Hepatic stellate cell (primary cell): ENCODE measurements at regions not wholly inside any gene's neighbourhood (a gene's known extent, or its start where the extent isn't known, plus 50 kb on each side); places are given as distances from the start of the nearest gene placed in this dataset.

Experiments used
- DNase-seq: peaks from one replicate; pipeline ENCODE4 v3.0.0; 2011; ENCODE audit warnings: low spot score

DNA sequence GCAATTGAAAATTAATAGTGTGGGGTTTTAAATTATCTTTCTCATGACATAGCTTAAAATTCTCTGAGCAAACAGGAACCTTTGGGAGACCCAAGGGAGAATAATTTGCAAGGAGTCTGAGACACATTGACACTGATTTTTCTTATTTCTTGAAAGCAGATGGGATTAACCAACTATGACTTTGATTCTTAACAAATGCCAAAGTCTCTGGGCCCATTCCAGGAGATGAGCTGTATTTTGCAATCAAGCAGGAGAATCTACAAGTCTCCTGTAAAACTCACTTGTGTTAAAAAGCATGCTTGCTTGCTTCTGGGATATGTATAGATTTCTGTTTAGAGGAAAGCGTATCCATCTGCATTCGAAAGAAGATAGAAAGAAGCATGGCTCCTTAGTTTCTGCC, 71.3 kb upstream of the STT3B start:
- no peak for DNase-seq

DNA sequence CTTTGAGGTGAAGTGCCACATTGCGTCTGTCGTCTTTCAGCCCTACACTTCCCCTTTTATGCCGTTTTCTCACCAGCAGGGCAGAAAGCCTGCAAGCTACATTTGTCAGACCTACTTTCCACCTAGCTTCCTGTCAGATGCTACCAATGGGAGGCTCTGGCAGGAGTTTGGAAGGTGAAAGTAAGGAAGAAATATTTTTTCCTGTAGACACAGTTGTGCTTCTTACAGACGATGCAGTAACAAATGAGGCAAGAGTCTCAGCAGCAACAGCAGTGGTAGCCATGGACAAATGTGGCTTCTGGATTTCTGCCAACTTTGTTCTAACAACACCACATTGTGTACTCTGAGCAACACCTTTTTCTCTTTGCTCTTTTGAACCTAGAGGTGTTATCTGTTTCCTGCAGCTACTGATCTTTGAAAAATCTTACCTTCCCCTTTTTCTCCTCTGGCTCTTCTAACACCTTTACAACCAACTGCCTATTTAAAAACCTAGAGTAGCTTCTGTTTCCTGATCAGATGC, 70.6 kb upstream of the STT3B start:
- DNase-seq, result no peak

DNA sequence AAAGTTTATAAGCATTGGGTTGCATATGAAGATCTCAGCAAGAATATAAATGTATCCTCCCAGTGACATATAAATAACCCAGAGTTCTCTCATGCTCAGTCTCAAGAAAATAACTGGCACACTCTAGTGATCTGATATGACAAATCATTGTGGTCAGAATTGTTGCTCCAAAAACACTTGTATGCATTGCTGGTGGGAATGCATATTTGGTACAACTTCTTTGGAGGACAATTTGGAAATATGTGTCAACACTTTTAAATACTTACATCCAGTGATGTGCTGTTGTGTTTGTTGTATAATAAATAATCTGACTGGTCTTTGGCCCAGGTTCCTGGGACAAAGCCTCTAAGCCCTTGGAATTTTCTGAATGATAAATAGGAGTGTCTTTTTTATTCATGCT, 66.7 kb upstream of the STT3B start:
- no peak for DNase-seq

DNA sequence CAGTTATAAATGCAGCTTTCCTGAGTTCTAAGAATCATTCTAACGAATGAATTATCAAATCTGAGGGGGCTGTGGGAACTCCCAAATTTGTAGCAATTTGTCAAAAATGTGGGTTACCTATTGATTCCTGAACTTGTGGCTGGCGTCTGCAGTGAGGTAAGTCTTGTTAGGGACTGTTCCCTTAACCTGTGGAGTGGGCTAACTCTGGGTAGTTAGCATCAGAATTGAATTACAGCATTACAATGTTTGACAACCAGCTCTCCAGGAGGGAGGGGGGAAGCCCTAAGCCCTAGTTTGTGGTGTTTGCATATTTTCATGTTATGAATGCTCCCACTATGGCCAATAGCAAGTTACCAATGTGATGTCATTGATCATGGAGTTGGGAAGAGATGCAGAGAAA, 65.9 kb upstream of the STT3B start:
- no peak for DNase-seq

DNA sequence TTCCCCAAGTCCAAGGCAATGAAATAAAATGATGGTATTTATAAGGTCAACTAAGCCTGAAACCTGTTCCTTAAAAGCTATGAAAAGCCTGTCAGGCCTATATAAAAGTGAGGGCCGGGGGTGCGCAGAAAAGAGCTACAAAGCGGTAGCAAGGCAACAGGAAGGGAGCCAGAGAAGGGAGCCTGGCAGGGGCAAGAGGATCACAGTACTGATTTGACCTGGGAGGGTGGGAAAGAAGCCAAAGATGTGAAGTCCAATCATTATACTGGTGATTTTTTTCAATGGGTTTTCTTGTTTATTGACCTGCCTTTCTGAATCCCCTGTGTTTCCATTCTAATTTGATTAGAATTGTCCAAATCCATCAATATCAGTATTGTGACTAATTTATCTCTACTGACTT, 64.3 kb upstream of the STT3B start:
- no peak for DNase-seq

DNA sequence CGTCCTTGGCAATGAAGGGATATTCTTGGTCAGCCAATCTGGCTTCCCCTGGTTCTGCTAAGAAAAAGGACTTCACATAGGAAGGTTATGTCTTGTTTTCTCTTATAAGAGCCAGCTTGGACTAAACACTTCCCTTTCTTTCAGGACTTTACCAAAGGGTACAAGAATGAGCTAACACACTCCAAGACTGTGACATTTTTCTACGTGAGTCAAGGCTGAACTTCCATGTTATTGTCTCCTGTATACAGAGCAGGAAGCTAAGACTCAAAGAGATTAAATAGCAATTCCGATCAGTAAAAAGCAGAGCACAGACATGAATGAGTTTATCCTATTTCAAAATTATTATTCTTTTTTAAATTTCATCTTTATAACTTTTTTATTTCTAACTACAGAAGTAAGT, 63.3 kb upstream of the STT3B start:
- no peak for DNase-seq

DNA sequence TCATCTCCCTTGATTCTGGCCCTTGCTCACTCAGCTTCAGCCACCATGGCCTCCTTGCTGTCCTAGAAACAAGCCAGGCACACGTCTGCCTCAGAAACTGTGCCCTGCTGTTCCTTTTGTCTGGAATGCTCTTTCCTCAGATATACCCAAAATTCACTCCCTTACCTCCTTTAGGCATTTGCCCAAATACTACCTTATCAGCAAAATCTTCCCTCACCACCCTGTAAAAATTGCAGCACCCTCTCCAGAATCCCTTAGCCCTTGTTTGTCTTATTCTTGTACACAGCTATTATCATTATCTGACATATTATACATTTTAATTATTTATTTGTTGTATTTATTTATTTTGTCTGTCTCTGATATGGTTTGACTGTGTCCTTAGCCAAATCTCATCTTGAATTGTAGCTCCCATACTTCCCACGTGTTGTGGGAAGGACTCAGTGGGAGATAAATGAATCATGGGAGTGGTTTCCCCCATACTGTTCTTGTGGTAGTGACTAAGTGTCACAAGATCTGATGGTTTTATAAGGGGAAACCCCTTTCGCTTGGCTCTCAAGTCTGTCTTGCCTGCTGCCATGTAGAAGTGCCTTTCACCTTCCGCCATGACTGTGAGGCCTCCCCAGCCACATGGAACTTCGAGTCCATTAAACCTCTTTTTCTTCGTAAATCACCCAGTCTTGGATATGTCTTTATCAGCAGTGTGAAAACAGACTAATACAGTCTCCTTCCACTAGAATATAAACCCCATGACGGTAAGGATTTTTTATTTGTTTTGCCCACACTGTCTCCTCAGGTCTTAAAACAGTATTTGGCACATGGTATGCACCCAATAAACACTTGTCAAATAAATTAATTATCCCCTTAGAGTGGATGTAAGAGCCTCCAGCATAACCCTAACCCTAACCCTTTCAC, 60.0 kb upstream of the STT3B start:
- no peak for DNase-seq

DNA sequence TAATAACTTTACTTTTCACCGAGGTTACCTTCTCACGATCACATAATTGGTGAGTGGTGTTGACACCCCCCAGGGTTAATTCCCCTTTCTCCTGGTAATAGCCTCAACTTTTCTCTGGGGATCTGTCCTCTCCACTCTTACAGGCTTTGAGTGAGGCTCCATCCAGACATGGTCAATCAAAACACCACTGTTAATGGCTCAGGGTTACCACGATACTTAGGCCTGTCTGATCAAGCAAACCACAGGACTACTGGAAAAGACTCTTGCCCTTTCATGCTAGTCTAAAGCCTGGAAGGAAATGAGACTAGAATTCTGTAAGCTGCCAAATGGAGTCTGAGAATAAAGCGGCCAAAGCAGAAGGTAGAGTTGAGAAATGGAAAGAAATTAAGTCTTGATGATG, 56.5 kb upstream of the STT3B start:
- DNase-seq, result no peak

DNA sequence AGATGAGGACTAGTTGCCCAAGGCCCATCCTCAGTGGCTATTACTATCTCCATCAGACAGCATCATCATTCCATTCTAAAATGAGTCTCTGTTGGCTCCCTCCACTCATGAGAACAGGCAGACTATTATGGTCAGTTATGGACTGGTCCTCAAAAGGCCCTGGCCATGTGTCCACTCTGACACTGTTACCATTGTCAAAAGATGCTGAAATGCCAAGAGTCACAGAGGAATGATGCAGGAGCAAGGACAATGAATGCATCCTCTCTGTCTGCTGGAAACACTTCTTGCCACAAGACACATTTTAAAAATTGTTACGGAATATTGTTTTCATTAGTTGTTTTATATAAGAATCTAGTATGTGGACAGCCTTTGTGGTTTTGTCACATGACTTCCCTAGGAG, 53.3 kb upstream of the STT3B start:
- no peak for DNase-seq

DNA sequence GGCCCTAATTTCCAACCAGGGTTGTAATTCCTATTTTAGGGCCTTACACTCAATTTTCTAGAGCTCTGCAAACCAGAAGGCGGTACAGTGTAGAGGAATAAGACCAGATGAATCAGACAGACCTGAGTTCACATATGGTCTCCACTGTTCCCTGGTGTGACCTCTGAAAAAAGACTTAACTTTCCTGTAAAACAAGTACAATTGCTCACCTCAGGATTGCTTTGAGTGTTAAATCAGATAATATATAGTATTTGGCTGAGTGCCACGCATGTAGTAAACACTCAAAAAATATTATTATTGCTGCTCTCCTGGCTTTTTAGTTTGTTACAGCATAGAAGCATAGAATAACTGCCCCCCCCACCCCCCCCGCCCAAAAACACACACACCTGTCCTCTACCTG, 51.0 kb upstream of the STT3B start:
- DNase-seq, result no peak

DNA sequence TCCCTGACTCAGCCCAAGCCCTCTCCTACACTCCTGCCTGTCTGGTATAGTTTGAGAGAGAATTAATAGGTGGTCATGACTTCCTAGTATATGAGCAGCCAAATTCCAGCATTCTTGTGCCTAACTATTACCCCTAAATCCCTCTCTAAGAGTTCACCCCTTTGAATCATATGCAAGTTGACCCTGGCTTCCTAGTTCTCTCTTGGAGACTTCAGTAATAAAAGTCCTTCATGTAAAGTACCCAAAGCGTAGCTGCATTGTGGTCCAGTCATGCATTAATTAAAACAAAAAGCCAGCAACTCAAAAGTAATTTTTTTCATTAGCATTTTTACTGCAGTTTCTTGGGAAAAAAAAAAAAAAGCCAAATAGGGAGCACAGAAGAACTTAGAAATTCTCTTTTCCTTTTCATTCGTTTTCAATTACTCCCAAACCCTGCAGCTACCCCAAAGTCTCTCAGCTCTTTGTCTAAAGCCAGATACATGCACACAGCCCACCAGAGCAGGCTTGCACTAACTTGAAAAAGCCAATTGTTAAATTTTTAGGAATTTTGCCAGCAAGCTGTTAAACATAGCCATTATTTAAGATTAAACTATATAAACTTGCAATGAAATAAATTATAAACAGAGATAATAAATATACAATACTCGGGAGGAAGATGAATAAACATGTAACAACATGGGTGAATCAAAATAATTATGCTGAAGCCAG, 50.1 kb upstream of the STT3B start:
- no peak for DNase-seq
